Endothelial cell of umbilical vein (primary cell): ENCODE measurements at regions not wholly inside any gene's neighbourhood (a gene's known extent, or its start where the extent isn't known, plus 50 kb on each side); places are given as distances from the start of the nearest gene placed in this dataset.

Source experiments
- BruUV-seq: library from RNA; stranded (reverse); fragments of 400-500 nt; replicated peaks from 2 replicates; lab custom pipeline; 2021; lab: Mats Ljungman, UMichigan
- CTCF ChIA-PET: fragments of 300-600, 350-600 bp; sonication (Branson Sonifier 250); formaldehyde crosslinking; loops from one replicate; lab custom pipeline; 2021; ENCODE audit warnings: antibody characterized with exemption, inconsistent platforms; lab: Charles Lee
- POLR2A ChIA-PET: fragments of 300-600, 350-600 bp; sonication (Branson Sonifier 250); formaldehyde crosslinking; loops from one replicate; lab custom pipeline; 2021; ENCODE audit warnings: antibody characterized with exemption, inconsistent platforms; lab: Charles Lee
- DNase-seq: peaks from one replicate; pipeline ENCODE4 v3.0.0-alpha.2; 2011; ENCODE audit warnings: low read depth, low spot score
- FAIRE-seq: peaks from 2 replicates; lab custom pipeline; 2011; peaks lifted over from hg19 to GRCh38; lab: Jason Lieb, UNC
- H2AFZ ChIP-seq: 2 replicates; pipeline ENCODE4 v1.6.0; 2012; ENCODE audit warnings: low read depth, low read length, control low read depth, inconsistent platforms
- H3K27ac ChIP-seq: 2 replicates; pipeline ENCODE4 v1.5.1; 2011; ENCODE audit warnings: low read depth, mild to moderate bottlenecking, control low read depth, low read length, moderate library complexity; ENCODE audit not compliant: insufficient read depth
- H3K27me3 ChIP-seq, 2 experiments: 2 replicates each; pipeline versions ENCODE4 v1.6.0 to v1.6.1; 2011; ENCODE audit warnings: low read length in 2 of 2, mixed read lengths in 1 of 2; ENCODE audit not compliant: control insufficient read depth in 2 of 2, insufficient read depth in 2 of 2
- H3K36me3 ChIP-seq, 2 experiments: 2 replicates in 1 of 2; 3 replicates in 1 of 2; pipeline ENCODE4 v1.5.1; 2011; ENCODE audit warnings: low read length in 2 of 2, mild to moderate bottlenecking in 1 of 2, moderate library complexity in 1 of 2; ENCODE audit not compliant: control insufficient read depth in 2 of 2, insufficient read depth in 2 of 2; ENCODE audit errors: extremely low read depth in 1 of 2
- H3K4me1 ChIP-seq: 3 replicates; pipeline ENCODE4 v1.5.1; 2011; ENCODE audit warnings: mild to moderate bottlenecking, low read length; ENCODE audit not compliant: control insufficient read depth, insufficient read depth; ENCODE audit errors: extremely low read depth
- H3K4me2 ChIP-seq: 2 replicates; pipeline ENCODE4 v1.6.1; 2011; ENCODE audit warnings: low read length, control low read depth, mixed read lengths; ENCODE audit not compliant: insufficient read depth
- H3K4me3 ChIP-seq, 3 experiments: fragments of 200-600 bp in 1 of 3; sonication (generic), shearing (Covaris generic) in 1 of 3; replicated peaks in 1 of 3; 2 replicates each; pipeline ENCODE4 v1.5.1; 2011 to 2016; ENCODE audit warnings: control low read depth in 3 of 3, low read length in 3 of 3, mild to moderate bottlenecking in 2 of 3, inconsistent platforms in 1 of 3, low read depth in 1 of 3, moderate library complexity in 1 of 3; ENCODE audit not compliant: insufficient read depth in 1 of 3
- H3K79me2 ChIP-seq: 2 replicates; pipeline ENCODE4 v1.6.0; 2012; ENCODE audit warnings: low read length, inconsistent platforms; ENCODE audit not compliant: control insufficient read depth, insufficient read depth
- H3K9ac ChIP-seq: replicated peaks from 2 replicates; pipeline ENCODE3; 2011; ENCODE audit warnings: low read length, control low read depth; ENCODE audit not compliant: insufficient read depth; ENCODE audit errors: extremely low read depth
- H3K9me1 ChIP-seq: replicated peaks from 3 replicates; pipeline ENCODE4 v1.6.0; 2011; ENCODE audit warnings: mild to moderate bottlenecking, low read length; ENCODE audit not compliant: control insufficient read depth, insufficient read depth; ENCODE audit errors: extremely low read depth
- H3K9me3 ChIP-seq: replicated peaks from 2 replicates; pipeline ENCODE4 v1.5.1; 2012; ENCODE audit warnings: low read length, inconsistent platforms; ENCODE audit not compliant: control insufficient read depth, insufficient read depth
- H4K20me1 ChIP-seq: replicated peaks from 2 replicates; pipeline ENCODE3; 2011; ENCODE audit warnings: mild to moderate bottlenecking, low read length; ENCODE audit not compliant: control insufficient read depth, insufficient read depth; ENCODE audit errors: extremely low read depth
- CTCF ChIP-seq, 2 donors: IDR thresholded peaks; 1 replicate in 1 of 2; 2 replicates in 1 of 2; pipeline ENCODE4 v1.5.1; 2011; ENCODE audit warnings: low read length in 2 of 2, mild to moderate bottlenecking in 2 of 2, moderate library complexity in 2 of 2, control low read depth in 1 of 2, inconsistent platforms in 1 of 2, low read depth in 1 of 2; ENCODE audit not compliant: insufficient read depth in 1 of 2; ENCODE audit errors: extremely low read depth in 1 of 2
- EZH2 ChIP-seq: IDR thresholded peaks from 2 replicates; pipeline ENCODE4 v1.6.1; 2012; ENCODE audit warnings: borderline replicate concordance, low read depth, mild to moderate bottlenecking, moderate library complexity, low read length, inconsistent platforms; ENCODE audit not compliant: severe bottlenecking
- FOS ChIP-seq: IDR thresholded peaks from 2 replicates; pipeline ENCODE4 v1.6.1; 2011; ENCODE audit warnings: mild to moderate bottlenecking, low read length, moderate library complexity, borderline replicate concordance; ENCODE audit not compliant: insufficient read depth
- GATA2 ChIP-seq: IDR thresholded peaks from 2 replicates; pipeline ENCODE4 v1.7.0; 2011; ENCODE audit warnings: low read depth, mild to moderate bottlenecking, moderate library complexity, mixed read lengths, low read length; ENCODE audit not compliant: insufficient read length, insufficient read depth
- JUN ChIP-seq: IDR thresholded peaks from 2 replicates; pipeline ENCODE4 v1.6.1; 2011; ENCODE audit warnings: borderline replicate concordance, low read depth; ENCODE audit not compliant: insufficient read length, insufficient read depth
- MAX ChIP-seq: IDR thresholded peaks from 2 replicates; pipeline ENCODE4 v1.6.1; 2011; ENCODE audit not compliant: insufficient read depth, insufficient read length
- MYC ChIP-seq: IDR thresholded peaks from one replicate; pipeline ENCODE4 v1.6.1; 2011; ENCODE audit warnings: mild to moderate bottlenecking, low read depth, low read length
- POLR2A ChIP-seq: IDR thresholded peaks from 2 replicates; pipeline ENCODE4 v1.6.1; 2012; ENCODE audit warnings: low read depth, mild to moderate bottlenecking, control low read depth, low read length
- POLR2AphosphoS5 ChIP-seq: IDR thresholded peaks from 2 replicates; pipeline ENCODE4 v1.6.1; 2012; ENCODE audit warnings: low read depth, mild to moderate bottlenecking, control low read depth, low read length, moderate library complexity; ENCODE audit not compliant: insufficient read depth
- dilution Hi-C: fragments of 300-500 bp; cut with MboI; formaldehyde crosslinking; loops from one replicate; pipeline ENCODE4 v1.15.0; 2019; ENCODE audit warnings: low sequenced_read_pairs; ENCODE audit not compliant: extremely low pct_ligation_motif_present
- intact Hi-C: fragments of 100-400 bp; cut with micrococcal nuclease; formaldehyde crosslinking; loops from one replicate; pipeline ENCODE4 v1.10.0; 2022

DNA sequence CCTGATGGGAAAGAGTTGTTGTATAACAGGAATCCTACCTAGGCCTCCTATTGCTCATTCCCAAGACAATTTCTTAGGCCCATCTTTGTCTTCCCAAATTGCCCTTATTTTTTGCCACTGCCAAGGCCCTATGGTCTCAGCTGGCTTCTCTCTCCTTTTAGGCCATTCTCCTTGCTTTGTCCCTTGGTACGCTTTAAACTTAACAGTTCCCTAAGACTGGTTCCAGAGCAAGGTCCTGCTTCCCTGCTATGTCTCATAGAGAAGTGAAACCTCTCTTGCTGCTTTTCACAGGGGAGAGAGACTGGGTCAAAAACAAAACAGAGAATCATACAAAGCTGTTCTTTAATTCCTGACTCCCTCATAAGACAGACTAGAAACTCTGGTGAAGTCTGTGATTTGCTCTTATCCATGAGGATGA, 77.1 kb downstream of the XCL2 start:
- no peak overlapping the region for H2AFZ ChIP-seq
- ChIA-PET CTCF (no interaction called here), POLR2A (no interaction called here)
- H3K4me3 ChIP-seq: no peak overlapping the region
- DNase-seq (no peak), FAIRE-seq (no peak)
- no peaks in the 10 kb centered on the region for H3K27me3 ChIP-seq
- no peaks in the 10 kb centered on the region for H3K36me3 ChIP-seq
- TF ChIP-seq CTCF (IDR thresholded peaks at IDR 0.05; ENCODE audit: extremely low read depth in 1 of 2, insufficient read depth in 1 of 2, low read depth in 1 of 2, low read length in 2 of 2) (no peak), POLR2AphosphoS5 (no peak), GATA2 (no peak), JUN (no peak), POLR2A (no peak), MYC (no peak), EZH2 (no peak), FOS (no peak), MAX (no peak)
- no peaks in the 10 kb centered on the region for H3K9me1 ChIP-seq
- H3K9me3 ChIP-seq: no peaks in the 10 kb centered on the region
- H3K4me1 ChIP-seq: no peaks in the 10 kb centered on the region
- H4K20me1 ChIP-seq: no peaks in the 10 kb centered on the region
- no peak overlapping the region for H3K9ac ChIP-seq
- no peak overlapping the region for H3K4me2 ChIP-seq
- no peaks in the 10 kb centered on the region for H3K79me2 ChIP-seq
- dilution Hi-C loops (no loop called here), intact Hi-C loops (no loop called here)
- H3K27ac ChIP-seq: no peak overlapping the region
- BruUV-seq: no TSS peak
